ENCODE measurements at regions not wholly inside any gene's neighbourhood (a gene's known extent, or its start where the extent isn't known, plus 50 kb on each side); places are given as distances from the start of the nearest gene placed in this dataset.
A peak's percentile ranks its signal among the peaks of the same experiment; 100 is the strongest.

- TF ChIP-seq EZH2 (IDR thresholded peaks at IDR 0.05) (no peak), CTCF (IDR thresholded peaks at IDR 0.05) (no peak), EZH2phosphoT487 (IDR thresholded peaks at IDR 0.05) (no peak)
- Histone ChIP-seq H3K27ac (no peak overlapping the region), H3K27me3 (peaks cover 21% of the 10 kb centered on the region)
These were observed 120.9 kb upstream of the LHX1 start for GRCh38 chr17:36816214-36816906.

GRCh38 chr17:36816907-36817288, 120.4 kb upstream of the LHX1 start:
- no peak overlapping the region for H3K4me2 ChIP-seq
- no peaks in the 10 kb centered on the region for H4K20me1 ChIP-seq (ENCODE audit: low read depth)
- H3K4me3 ChIP-seq: no peak overlapping the region
- H3K4me1 ChIP-seq: peaks cover 16% of the 10 kb centered on the region
- no peaks in the 10 kb centered on the region for H3K79me2 ChIP-seq (ENCODE audit: low read depth)
- peaks cover 29% of the 10 kb centered on the region for H3K4me1 Mint-ChIP-seq
- peak overlapping the region; percentile 27 for H3K4me3 Mint-ChIP-seq
- no peak overlapping the region for H3K27ac ChIP-seq
- peak; percentile 1 for DNase-seq (ENCODE audit: low spot score)
- no peaks in the 10 kb centered on the region for H3K36me3 Mint-ChIP-seq
- peaks cover 21% of the 10 kb centered on the region for H3K27me3 ChIP-seq
- no peak overlapping the region for H3K9ac ChIP-seq
- peaks cover 27% of the 10 kb centered on the region for H3K27me3 Mint-ChIP-seq (ENCODE audit: insufficient read depth, low read depth)
- H3K27ac Mint-ChIP-seq: peak overlapping the region; percentile 85
- H3K36me3 ChIP-seq: no peaks in the 10 kb centered on the region
- TF ChIP-seq CTCF (IDR thresholded peaks at IDR 0.05) (no peak), EZH2phosphoT487 (IDR thresholded peaks at IDR 0.05) (no peak), EZH2 (IDR thresholded peaks at IDR 0.05) (no peak)
- peaks cover 3% of the 10 kb centered on the region for H3F3A ChIP-seq (ENCODE audit: low read depth)
- no peaks in the 10 kb centered on the region for H3K9me3 ChIP-seq (ENCODE audit: low read depth)
- no peak overlapping the region for H2AFZ ChIP-seq (replicated peaks)
- H3K9me3 Mint-ChIP-seq: no peaks in the 10 kb centered on the region

More at GRCh38 chr17:36816214-36816906, 120.9 kb upstream of the LHX1 start:
- peak; percentile 1 for DNase-seq (ENCODE audit: low spot score)
- Mint-ChIP-seq H3K9me3 (no peaks in the 10 kb centered on the region), H3K4me3 (no peak overlapping the region), H3K27ac (no peak overlapping the region), H3K36me3 (no peaks in the 10 kb centered on the region), H3K27me3 (ENCODE audit: insufficient read depth, low read depth) (peaks cover 26% of the 10 kb centered on the region), H3K4me1 (peaks cover 33% of the 10 kb centered on the region)
- H3K4me3 ChIP-seq: no peak overlapping the region
- H4K20me1 ChIP-seq (ENCODE audit: low read depth): no peaks in the 10 kb centered on the region
- no peak overlapping the region for H2AFZ ChIP-seq (replicated peaks)
- no peaks in the 10 kb centered on the region for H3K36me3 ChIP-seq
- no peaks in the 10 kb centered on the region for H3K9me3 ChIP-seq (ENCODE audit: low read depth)
- no peak overlapping the region for H3K4me2 ChIP-seq
- no peaks in the 10 kb centered on the region for H3K79me2 ChIP-seq (ENCODE audit: low read depth)
- H3K9ac ChIP-seq: no peak overlapping the region
- H3K4me1 ChIP-seq: peaks cover 18% of the 10 kb centered on the region
- peaks cover 3% of the 10 kb centered on the region for H3F3A ChIP-seq (ENCODE audit: low read depth)

GRCh38 chr17:36817483-36818048, 119.7 kb upstream of the LHX1 start:
- Histone ChIP-seq H3K36me3 (no peaks in the 10 kb centered on the region), H3K4me3 (no peak overlapping the region), H3K9me3 (ENCODE audit: low read depth) (no peaks in the 10 kb centered on the region), H3K4me2 (no peak overlapping the region), H3K79me2 (ENCODE audit: low read depth) (no peaks in the 10 kb centered on the region), H3F3A (ENCODE audit: low read depth) (peaks cover under 1% of the 10 kb centered on the region), H3K27ac (no peak overlapping the region), H4K20me1 (ENCODE audit: low read depth) (no peaks in the 10 kb centered on the region), H3K4me1 (peaks cover 16% of the 10 kb centered on the region), H3K27me3 (peaks cover 15% of the 10 kb centered on the region), H2AFZ (replicated peaks) (no peak overlapping the region), H3K9ac (no peak overlapping the region)
- Mint-ChIP-seq H3K27me3 (ENCODE audit: insufficient read depth, low read depth) (peaks cover 27% of the 10 kb centered on the region), H3K36me3 (no peaks in the 10 kb centered on the region), H3K4me3 (no peak overlapping the region), H3K4me1 (peaks cover 25% of the 10 kb centered on the region), H3K9me3 (no peaks in the 10 kb centered on the region), H3K27ac (peak overlapping the region; percentile 28)
- TF ChIP-seq CTCF (IDR thresholded peaks at IDR 0.05) (no peak), EZH2 (IDR thresholded peaks at IDR 0.05) (no peak), EZH2phosphoT487 (IDR thresholded peaks at IDR 0.05) (no peak)
- DNase-seq (ENCODE audit: low spot score): peak; percentile 0

Data from neural progenitor cell (in vitro differentiated cells).